PC-3 (cell line): ENCODE measurements at regions not wholly inside any gene's neighbourhood (a gene's known extent, or its start where the extent isn't known, plus 50 kb on each side); places are given as distances from the start of the nearest gene placed in this dataset.

ENCODE experiments used
- ATAC-seq: fragments of 200-7000 bp; cut with Tn5 transposase; 2 replicates; pipeline ENCODE4 v1.9.1; 2020; ENCODE audit warnings: mild to moderate bottlenecking, moderate library complexity
- BruUV-seq: library from RNA; stranded (reverse); fragments of 400-500 nt; replicated peaks from 2 replicates; lab custom pipeline; 2021; lab: Mats Ljungman, UMichigan
- CTCF ChIA-PET: fragments of 300-600 bp; sonication (Branson Sonifier 250); formaldehyde crosslinking; loops from one replicate; lab custom pipeline; 2022; ENCODE audit warnings: antibody characterized with exemption; lab: Charles Lee
- POLR2A ChIA-PET: fragments of 300-600 bp; sonication (Branson Sonifier 250); formaldehyde crosslinking; loops from one replicate; lab custom pipeline; 2022; ENCODE audit warnings: antibody characterized with exemption; ENCODE audit not compliant: unreplicated experiment; lab: Charles Lee
- DNase-seq: peaks from one replicate; pipeline ENCODE4 v3.0.0-alpha.2; 2015
- H2AFZ ChIP-seq: fragments of 300-600 bp; sonication (generic); 2 replicates; pipeline ENCODE4 v1.6.0; 2016; ENCODE audit warnings: antibody characterized with exemption, low read length
- H3F3A ChIP-seq: fragments of 300-600 bp; sonication (generic); one replicate; pipeline ENCODE4 v1.6.0; 2017; ENCODE audit warnings: antibody characterized with exemption, low read length, control low read depth, mild to moderate bottlenecking; ENCODE audit not compliant: unreplicated experiment
- H3K27ac ChIP-seq: fragments of 300-600 bp; sonication (generic); 2 replicates; pipeline ENCODE4 v1.5.1; 2016; ENCODE audit warnings: mild to moderate bottlenecking, low read length
- H3K27me3 ChIP-seq: fragments of 300-600 bp; sonication (generic); 2 replicates; pipeline ENCODE4 v1.6.1; 2016; ENCODE audit warnings: low read length, mixed read lengths
- H3K36me3 ChIP-seq: fragments of 300-600 bp; sonication (generic); 2 replicates; pipeline ENCODE4 v1.6.1; 2016; ENCODE audit warnings: low read depth, mixed run types, low read length, mixed read lengths
- H3K4me1 ChIP-seq: fragments of 300-600 bp; sonication (generic); 2 replicates; pipeline ENCODE4 v1.5.1; 2016; ENCODE audit warnings: low read length; ENCODE audit not compliant: insufficient read depth
- H3K4me2 ChIP-seq: fragments of 300-600 bp; sonication (generic); 2 replicates; pipeline ENCODE4 v1.6.0; 2016; ENCODE audit warnings: low read length
- H3K4me3 ChIP-seq: fragments of 300-600 bp; sonication (generic); 2 replicates; pipeline ENCODE4 v1.5.1; 2016; ENCODE audit warnings: mild to moderate bottlenecking, low read length, mixed read lengths
- H3K79me2 ChIP-seq: fragments of 300-600 bp; sonication (generic); 2 replicates; pipeline ENCODE4 v1.6.1; 2017; ENCODE audit warnings: low read length, mixed read lengths
- H3K9ac ChIP-seq: fragments of 300-600 bp; sonication (generic); 2 replicates; pipeline ENCODE4 v1.6.0; 2016; ENCODE audit warnings: mild to moderate bottlenecking, low read length
- H3K9me2 ChIP-seq: fragments of 300-600 bp; sonication (generic); replicated peaks from 2 replicates; pipeline ENCODE4 v1.6.1; 2016; ENCODE audit warnings: mixed run types, low read length, mixed read lengths
- H3K9me3 ChIP-seq: fragments of 300-600 bp; sonication (generic); 2 replicates; pipeline ENCODE4 v1.6.1; 2016; ENCODE audit warnings: low read length, mixed read lengths
- H4K20me1 ChIP-seq: fragments of 300-600 bp; sonication (generic); 2 replicates; pipeline ENCODE4 v1.6.1; 2016; ENCODE audit warnings: low read length, mixed read lengths
- EZH2 ChIP-seq: fragments of 300-600 bp; sonication (generic); IDR thresholded peaks from one replicate; pipeline ENCODE4 v1.6.1; 2017; ENCODE audit warnings: antibody characterized with exemption, mild to moderate bottlenecking, low read length; ENCODE audit not compliant: unreplicated experiment
- EZH2phosphoT487 ChIP-seq: fragments of 300-600 bp; sonication (generic); IDR thresholded peaks from 2 replicates; pipeline ENCODE4 v1.6.1; 2018; ENCODE audit warnings: mild to moderate bottlenecking, antibody characterized with exemption, low read length, borderline replicate concordance
- intact Hi-C: fragments of 100-400 bp; cut with micrococcal nuclease; formaldehyde crosslinking; loops from 2 replicates; pipeline ENCODE4 v1.9.0; 2023
- TF ChIP-seq, protein P1 (sequence below): fragments of 300-600 bp; sonication (generic); conservative IDR thresholded peaks from 2 replicates; pipeline ENCODE4 v1.5.1; 2017; ENCODE audit warnings: antibody characterized with exemption, low read depth, mild to moderate bottlenecking, low read length

DNA sequence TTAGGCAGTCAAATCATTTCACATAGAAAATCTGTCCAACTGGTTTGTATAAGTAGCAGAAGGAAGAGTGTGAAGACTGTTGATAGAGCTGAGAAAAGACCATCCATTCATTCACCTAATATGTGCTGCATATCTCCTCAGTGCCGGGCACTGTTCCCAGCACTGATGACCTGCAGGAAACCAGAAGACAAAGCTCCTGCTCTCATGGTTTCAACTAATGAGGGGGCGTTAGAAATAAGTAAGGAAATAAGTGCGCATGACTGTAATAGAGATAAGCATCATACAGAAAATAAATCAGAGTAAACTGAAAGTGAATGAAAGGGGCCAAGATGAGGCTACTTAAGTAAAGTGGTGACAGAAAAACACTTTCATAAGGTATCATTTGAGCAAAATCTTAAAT, 427.5 kb upstream of the CDH20 start:
- Histone ChIP-seq H2AFZ (no peak overlapping the region), H4K20me1 (no peaks in the 10 kb centered on the region), H3K27me3 (peaks cover 57% of the 10 kb centered on the region), H3K4me2 (no peak overlapping the region), H3K79me2 (no peaks in the 10 kb centered on the region), H3K27ac (no peak overlapping the region), H3K4me1 (no peaks in the 10 kb centered on the region), H3K9me2 (no peaks in the 10 kb centered on the region), H3K9ac (no peak overlapping the region), H3K9me3 (no peaks in the 10 kb centered on the region), H3K4me3 (no peak overlapping the region), H3F3A (no peaks in the 10 kb centered on the region), H3K36me3 (no peaks in the 10 kb centered on the region)
- CTCF ChIA-PET = no interaction called here
- DNase-seq (no peak), ATAC-seq (no peak)
- TF ChIP-seq, protein P1, sequence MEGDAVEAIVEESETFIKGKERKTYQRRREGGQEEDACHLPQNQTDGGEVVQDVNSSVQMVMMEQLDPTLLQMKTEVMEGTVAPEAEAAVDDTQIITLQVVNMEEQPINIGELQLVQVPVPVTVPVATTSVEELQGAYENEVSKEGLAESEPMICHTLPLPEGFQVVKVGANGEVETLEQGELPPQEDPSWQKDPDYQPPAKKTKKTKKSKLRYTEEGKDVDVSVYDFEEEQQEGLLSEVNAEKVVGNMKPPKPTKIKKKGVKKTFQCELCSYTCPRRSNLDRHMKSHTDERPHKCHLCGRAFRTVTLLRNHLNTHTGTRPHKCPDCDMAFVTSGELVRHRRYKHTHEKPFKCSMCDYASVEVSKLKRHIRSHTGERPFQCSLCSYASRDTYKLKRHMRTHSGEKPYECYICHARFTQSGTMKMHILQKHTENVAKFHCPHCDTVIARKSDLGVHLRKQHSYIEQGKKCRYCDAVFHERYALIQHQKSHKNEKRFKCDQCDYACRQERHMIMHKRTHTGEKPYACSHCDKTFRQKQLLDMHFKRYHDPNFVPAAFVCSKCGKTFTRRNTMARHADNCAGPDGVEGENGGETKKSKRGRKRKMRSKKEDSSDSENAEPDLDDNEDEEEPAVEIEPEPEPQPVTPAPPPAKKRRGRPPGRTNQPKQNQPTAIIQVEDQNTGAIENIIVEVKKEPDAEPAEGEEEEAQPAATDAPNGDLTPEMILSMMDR = no peak
- TF ChIP-seq EZH2 = no peak
- no peak for TF ChIP-seq EZH2phosphoT487
- POLR2A ChIA-PET = no interaction called here
- intact Hi-C loops = no loop called here
- BruUV-seq = no TSS peak

DNA sequence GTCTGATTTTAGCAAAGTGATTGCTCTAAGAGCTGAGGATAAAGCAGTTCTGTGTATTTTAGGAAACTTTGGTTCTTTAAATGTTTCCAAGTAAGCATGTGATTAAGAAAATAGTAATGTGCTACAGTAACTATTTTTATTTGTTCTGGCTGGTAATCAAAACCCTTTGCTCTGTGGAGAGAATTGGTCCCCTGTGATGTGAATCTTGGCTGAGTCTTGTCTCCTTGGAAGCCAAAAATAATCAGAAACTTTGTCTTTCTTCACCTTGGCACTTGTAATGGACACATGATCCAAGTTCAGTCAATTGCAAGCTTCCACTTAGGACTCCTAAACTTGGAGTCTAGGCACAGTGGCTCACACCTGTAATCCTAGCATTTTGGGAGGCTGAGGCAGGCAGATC, 422.7 kb upstream of the CDH20 start:
- H3K9ac ChIP-seq = no peak overlapping the region
- H3K9me3 ChIP-seq = no peaks in the 10 kb centered on the region
- H3K36me3 ChIP-seq = no peaks in the 10 kb centered on the region
- DNase-seq = no peak
- ChIA-PET POLR2A (no interaction called here), CTCF (no interaction called here)
- no peak overlapping the region for H2AFZ ChIP-seq
- no peak for TF ChIP-seq EZH2
- TF ChIP-seq, protein P1 = no peak
- TF ChIP-seq EZH2phosphoT487 = no peak
- peaks cover 35% of the 10 kb centered on the region for H3K27me3 ChIP-seq
- no peaks in the 10 kb centered on the region for H3F3A ChIP-seq
- no TSS peak for BruUV-seq
- no peaks in the 10 kb centered on the region for H4K20me1 ChIP-seq
- no peak for ATAC-seq
- H3K9me2 ChIP-seq = no peaks in the 10 kb centered on the region
- no peaks in the 10 kb centered on the region for H3K4me1 ChIP-seq
- H3K4me2 ChIP-seq = no peak overlapping the region
- no peak overlapping the region for H3K27ac ChIP-seq
- no peak overlapping the region for H3K4me3 ChIP-seq
- intact Hi-C loops = no loop called here
- H3K79me2 ChIP-seq = no peaks in the 10 kb centered on the region

GRCh38 chr18:60911504-60911903, 421.7 kb upstream of the CDH20 start:
- TF ChIP-seq EZH2 = no peak
- no peak for TF ChIP-seq EZH2phosphoT487
- TF ChIP-seq, protein P1 = no peak
- Histone ChIP-seq H3K4me3 (no peak overlapping the region), H3K79me2 (no peaks in the 10 kb centered on the region), H3K9me2 (no peaks in the 10 kb centered on the region), H4K20me1 (no peaks in the 10 kb centered on the region), H3K27ac (no peak overlapping the region), H3K27me3 (peaks cover 27% of the 10 kb centered on the region), H3F3A (no peaks in the 10 kb centered on the region), H2AFZ (no peak overlapping the region), H3K4me1 (no peaks in the 10 kb centered on the region), H3K9ac (no peak overlapping the region), H3K4me2 (no peak overlapping the region), H3K9me3 (no peaks in the 10 kb centered on the region), H3K36me3 (no peaks in the 10 kb centered on the region)
- POLR2A ChIA-PET = no interaction called here
- intact Hi-C loops = no loop called here
- ATAC-seq = no peak
- CTCF ChIA-PET = no interaction called here
- DNase-seq = no peak
- BruUV-seq = no TSS peak
